LNCAP (cell line): ENCODE measurements at regions not wholly inside any gene's neighbourhood (a gene's known extent, or its start where the extent isn't known, plus 50 kb on each side); places are given as distances from the start of the nearest gene placed in this dataset.

ENCODE experiments used
- TF ChIP-seq, protein P1 (sequence below): fragments of 450-650 bp; IDR thresholded peaks from 2 replicates; pipeline ENCODE4 v1.5.1; 2017; ENCODE audit warnings: mild to moderate bottlenecking

GRCh38 chr14:105878125-105878524 is 351.7 kb downstream of the TMEM121 start:
- TF ChIP-seq, protein P1, sequence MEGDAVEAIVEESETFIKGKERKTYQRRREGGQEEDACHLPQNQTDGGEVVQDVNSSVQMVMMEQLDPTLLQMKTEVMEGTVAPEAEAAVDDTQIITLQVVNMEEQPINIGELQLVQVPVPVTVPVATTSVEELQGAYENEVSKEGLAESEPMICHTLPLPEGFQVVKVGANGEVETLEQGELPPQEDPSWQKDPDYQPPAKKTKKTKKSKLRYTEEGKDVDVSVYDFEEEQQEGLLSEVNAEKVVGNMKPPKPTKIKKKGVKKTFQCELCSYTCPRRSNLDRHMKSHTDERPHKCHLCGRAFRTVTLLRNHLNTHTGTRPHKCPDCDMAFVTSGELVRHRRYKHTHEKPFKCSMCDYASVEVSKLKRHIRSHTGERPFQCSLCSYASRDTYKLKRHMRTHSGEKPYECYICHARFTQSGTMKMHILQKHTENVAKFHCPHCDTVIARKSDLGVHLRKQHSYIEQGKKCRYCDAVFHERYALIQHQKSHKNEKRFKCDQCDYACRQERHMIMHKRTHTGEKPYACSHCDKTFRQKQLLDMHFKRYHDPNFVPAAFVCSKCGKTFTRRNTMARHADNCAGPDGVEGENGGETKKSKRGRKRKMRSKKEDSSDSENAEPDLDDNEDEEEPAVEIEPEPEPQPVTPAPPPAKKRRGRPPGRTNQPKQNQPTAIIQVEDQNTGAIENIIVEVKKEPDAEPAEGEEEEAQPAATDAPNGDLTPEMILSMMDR, result no peak

DNA sequence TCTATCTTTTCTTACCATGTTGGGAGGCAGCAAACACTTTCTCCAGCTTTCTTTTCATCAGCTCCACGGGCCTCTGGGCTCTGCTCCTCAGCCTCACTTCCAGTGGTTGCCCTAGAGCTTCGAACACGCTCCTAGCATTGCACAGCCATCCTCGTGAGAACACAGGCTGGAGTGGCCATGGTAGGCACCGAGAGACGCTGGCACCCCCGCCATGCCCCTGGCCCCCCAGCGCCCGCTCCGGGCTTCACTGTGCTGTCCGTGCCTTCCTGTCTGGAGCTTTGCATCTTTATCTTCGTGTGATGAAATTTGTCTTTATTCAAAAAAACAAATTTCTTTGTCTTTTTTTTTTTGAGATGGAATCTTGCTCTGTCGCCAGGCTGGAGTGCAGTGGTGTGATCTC is 352.2 kb downstream of the TMEM121 start:
- TF ChIP-seq, protein P1, result no peak

DNA sequence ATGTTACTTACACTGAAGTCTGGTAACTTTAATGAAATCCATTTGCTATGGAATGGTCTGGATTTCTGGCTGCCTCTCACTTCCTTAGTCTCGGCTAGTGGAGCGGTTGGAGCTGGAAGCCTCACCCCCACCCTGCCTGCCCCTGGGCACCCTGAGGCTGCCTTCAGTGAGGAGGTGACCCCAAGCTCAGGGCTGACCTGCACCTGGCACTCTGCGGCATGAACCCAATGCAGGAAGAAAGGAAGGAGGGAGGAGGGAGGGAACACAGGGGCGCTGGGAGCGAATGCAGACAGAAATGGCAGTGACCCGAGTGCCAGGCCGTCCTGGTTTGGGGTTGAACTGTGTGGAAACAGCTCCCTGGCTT is 353.1 kb downstream of the TMEM121 start:
- TF ChIP-seq, protein P1, result no peak

DNA sequence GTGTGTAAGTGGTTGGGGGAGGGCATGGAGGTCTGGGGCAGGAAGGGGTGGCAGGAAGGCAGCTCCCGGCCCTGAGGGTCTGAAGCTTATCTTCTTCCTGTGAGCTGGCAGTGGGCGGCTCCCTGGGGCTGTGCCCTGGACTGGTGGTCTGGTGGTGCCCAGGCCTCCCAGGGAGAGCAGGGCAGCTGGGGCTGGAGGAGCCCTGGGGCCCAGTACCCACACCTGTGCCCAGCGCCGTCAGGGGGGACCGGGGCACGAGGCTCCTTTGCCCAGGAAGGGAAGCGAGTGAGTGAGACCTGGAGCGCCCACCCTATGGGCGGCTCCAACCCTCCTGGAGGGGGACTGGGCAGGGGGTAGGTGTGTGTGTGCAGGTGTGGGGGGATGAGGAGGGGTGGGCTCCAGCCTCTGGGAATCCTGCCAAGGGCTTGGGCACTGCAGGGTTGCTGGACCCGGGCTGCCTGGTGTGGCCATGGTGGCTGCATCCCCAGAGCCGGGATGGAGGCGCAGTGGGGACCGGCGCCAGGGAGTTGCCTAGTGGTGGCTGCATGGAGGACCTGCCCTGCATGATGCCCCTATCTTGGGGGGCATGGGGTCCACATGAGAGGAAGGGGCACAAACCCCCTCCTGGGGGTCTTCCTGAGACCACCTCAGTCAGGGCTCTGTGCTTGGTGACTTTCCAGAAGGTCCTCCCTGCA is 353.6 kb downstream of the TMEM121 start:
- TF ChIP-seq, protein P1, result no peak

GRCh38 chr14:105880616-105881015 is 354.2 kb downstream of the TMEM121 start:
- TF ChIP-seq, protein P1, result no peak

- TF ChIP-seq, protein P1, result no peak
Measured at GRCh38 chr14:105881021-105881930, 354.9 kb downstream of the TMEM121 start.

GRCh38 chr14:105882626-105883025 is 356.2 kb downstream of the TMEM121 start:
- TF ChIP-seq, protein P1, result no peak
